ENCODE measurements at regions not wholly inside any gene's neighbourhood (a gene's known extent, or its start where the extent isn't known, plus 50 kb on each side); places are given as distances from the start of the nearest gene placed in this dataset.
"Not testable (repeated sequence)": the region's sequence is repeated elsewhere in the genome, so short reads cannot be mapped to it uniquely, and the experiment has no call there.

DNA sequence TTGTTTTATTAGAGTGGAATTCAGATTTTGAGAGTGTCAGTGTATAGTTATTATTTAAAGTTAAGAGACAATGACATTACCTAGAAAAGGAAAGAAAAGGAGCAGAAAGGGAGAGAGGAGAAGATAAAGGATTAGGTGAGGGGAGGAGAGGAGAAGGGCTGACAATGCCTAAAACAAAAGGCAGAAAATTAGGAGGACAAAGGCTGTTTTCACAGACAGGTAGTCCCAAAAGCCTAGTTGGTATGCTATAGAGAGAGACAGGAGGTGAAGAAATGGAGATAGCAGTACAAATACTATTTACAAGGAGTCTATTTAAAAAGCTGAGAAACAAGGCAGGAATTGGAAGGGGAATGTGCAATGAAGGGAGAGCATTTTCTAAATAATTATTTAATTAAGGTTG is 409.4 kb upstream of the ADGRB3 start:
- H3K27me3 ChIP-seq (ENCODE audit: control insufficient read depth in 3 of 3, insufficient read depth in 3 of 3, low read length in 3 of 3) = no peaks in the 10 kb centered on the region
- H3K9ac ChIP-seq (ENCODE audit: low read depth in 1 of 3, low read length in 3 of 3) = no peak overlapping the region

DNA sequence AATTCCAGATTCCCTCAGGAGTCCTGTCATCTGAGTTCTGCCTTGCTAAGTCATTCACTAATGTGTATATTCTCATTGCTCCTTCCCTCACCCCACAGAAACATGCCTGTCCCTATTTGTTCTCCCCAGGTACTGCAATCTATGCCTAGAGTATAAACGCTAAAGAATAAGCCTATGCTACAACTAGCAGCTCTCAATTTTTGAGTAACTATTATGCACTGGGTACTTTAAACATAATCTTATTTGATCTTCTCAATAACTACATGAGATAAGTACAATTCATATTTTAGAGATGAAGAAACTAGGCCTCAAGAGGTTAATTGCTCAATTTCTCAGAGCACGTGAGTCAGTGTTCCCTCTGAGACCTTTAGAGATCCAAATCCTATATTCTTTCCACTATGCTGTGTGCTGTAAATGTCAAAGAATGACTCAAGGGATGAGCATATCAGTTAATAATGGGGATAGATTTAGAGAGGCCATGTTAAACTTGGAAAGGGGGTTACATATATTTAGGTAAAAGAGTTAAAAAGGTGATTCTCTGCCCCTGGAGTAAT is 423.8 kb upstream of the ADGRB3 start:
- Histone ChIP-seq H3K4me1 (ENCODE audit: control insufficient read depth in 3 of 3, insufficient read depth in 3 of 3, low read length in 3 of 3) (no peaks in the 10 kb centered on the region), H3K27ac (ENCODE audit: low read depth, low read length) (no peak overlapping the region), H3K36me3 (ENCODE audit: control insufficient read depth in 3 of 3, insufficient read depth in 3 of 3, low read length in 3 of 3) (no peaks in the 10 kb centered on the region), H3K27me3 (ENCODE audit: control insufficient read depth in 3 of 3, insufficient read depth in 3 of 3, low read length in 3 of 3) (no peaks in the 10 kb centered on the region), H3K4me3 (ENCODE audit: low read length in 3 of 3) (no peak overlapping the region), H3K9me3 (ENCODE audit: control insufficient read depth in 3 of 3, low read length in 3 of 3) (no peaks in the 10 kb centered on the region), H3K9ac (ENCODE audit: low read depth in 1 of 3, low read length in 3 of 3) (no peak overlapping the region)

More for the DNA sequence above, 409.4 kb upstream of the ADGRB3 start:
- H3K4me3 ChIP-seq (ENCODE audit: low read length in 3 of 3) = no peak overlapping the region
- no peaks in the 10 kb centered on the region for H3K9me3 ChIP-seq (ENCODE audit: control insufficient read depth in 3 of 3, low read length in 3 of 3)
- no peaks in the 10 kb centered on the region for H3K4me1 ChIP-seq (ENCODE audit: control insufficient read depth in 3 of 3, insufficient read depth in 3 of 3, low read length in 3 of 3)
- H3K36me3 ChIP-seq (ENCODE audit: control insufficient read depth in 3 of 3, insufficient read depth in 3 of 3, low read length in 3 of 3) = no peaks in the 10 kb centered on the region
- H3K27ac ChIP-seq (ENCODE audit: low read depth, low read length) = no peak overlapping the region

DNA sequence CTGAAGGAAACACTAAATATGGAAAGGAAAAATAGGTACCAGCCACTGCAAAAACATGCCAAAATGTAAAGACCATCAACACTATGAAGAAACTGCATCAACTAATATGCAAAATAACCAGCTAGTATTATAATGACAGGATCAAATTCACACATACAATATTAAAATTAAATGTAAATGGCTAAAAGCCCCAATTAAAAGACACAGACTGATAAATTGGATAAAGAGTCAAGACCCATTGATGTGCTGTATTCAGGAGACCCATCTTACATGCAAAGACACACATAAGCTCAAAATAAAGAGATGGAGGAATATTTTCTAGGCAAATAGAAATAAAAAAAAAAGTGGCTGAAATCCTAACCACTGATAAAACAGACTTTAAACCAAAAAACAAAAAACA is 427.5 kb upstream of the ADGRB3 start:
- H3K27me3 ChIP-seq (ENCODE audit: control insufficient read depth in 3 of 3, insufficient read depth in 3 of 3, low read length in 3 of 3); H3K36me3 ChIP-seq (ENCODE audit: control insufficient read depth in 3 of 3, insufficient read depth in 3 of 3, low read length in 3 of 3); H3K27ac ChIP-seq (ENCODE audit: low read depth, low read length); H3K9me3 ChIP-seq (ENCODE audit: control insufficient read depth in 3 of 3, low read length in 3 of 3); H3K4me1 ChIP-seq (ENCODE audit: control insufficient read depth in 3 of 3, insufficient read depth in 3 of 3, low read length in 3 of 3); H3K4me3 ChIP-seq (ENCODE audit: low read length in 3 of 3); H3K9ac ChIP-seq (ENCODE audit: low read depth in 1 of 3, low read length in 3 of 3): not testable (repeated sequence)

DNA sequence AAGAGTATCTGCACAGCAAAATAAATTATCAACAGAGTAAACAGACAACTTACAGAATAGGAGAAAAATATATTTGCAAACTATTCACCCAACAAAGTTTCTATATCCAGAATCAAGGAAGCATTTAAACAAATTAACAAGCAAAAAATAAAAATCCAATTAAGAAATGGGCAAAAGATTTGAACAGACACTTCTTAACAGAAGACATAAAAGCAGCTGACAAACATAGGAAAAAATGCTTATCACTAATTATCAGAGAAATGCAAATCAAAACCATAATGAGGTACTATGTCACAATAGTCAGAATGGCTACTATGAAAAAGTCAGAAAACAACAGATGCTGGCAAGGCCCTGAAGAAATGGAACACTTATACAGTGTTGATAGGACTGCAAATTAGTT is 434.2 kb upstream of the ADGRB3 start:
- no peaks in the 10 kb centered on the region for H3K9me3 ChIP-seq (ENCODE audit: control insufficient read depth in 3 of 3, low read length in 3 of 3)
- no peaks in the 10 kb centered on the region for H3K4me1 ChIP-seq (ENCODE audit: control insufficient read depth in 3 of 3, insufficient read depth in 3 of 3, low read length in 3 of 3)
- H3K9ac ChIP-seq (ENCODE audit: low read depth in 1 of 3, low read length in 3 of 3) = no peak overlapping the region
- no peak overlapping the region for H3K4me3 ChIP-seq (ENCODE audit: low read length in 3 of 3)
- no peaks in the 10 kb centered on the region for H3K27me3 ChIP-seq (ENCODE audit: control insufficient read depth in 3 of 3, insufficient read depth in 3 of 3, low read length in 3 of 3)
- H3K36me3 ChIP-seq (ENCODE audit: control insufficient read depth in 3 of 3, insufficient read depth in 3 of 3, low read length in 3 of 3) = no peaks in the 10 kb centered on the region
- no peak overlapping the region for H3K27ac ChIP-seq (ENCODE audit: low read depth, low read length)

DNA sequence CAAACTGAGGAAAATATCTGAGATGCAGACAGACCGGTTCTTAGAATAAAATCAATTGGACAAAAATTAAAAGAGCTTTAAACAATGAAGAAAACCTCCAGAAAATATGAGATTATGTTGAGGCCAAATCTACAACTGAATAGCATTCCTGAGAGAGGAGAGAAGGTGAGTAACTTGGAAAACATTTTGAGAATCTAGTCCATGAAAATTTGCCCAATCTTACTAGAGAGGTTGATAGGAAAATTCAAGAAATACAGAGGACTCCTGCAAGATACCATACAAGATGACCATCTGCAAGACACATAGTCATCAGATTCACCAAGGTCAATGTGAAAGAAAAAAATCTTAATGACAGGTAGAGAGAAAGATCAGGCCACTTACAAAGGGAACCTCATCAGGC is 437.7 kb upstream of the ADGRB3 start:
- Histone ChIP-seq H3K9ac (ENCODE audit: low read depth in 1 of 3, low read length in 3 of 3) (no peak overlapping the region), H3K4me1 (ENCODE audit: control insufficient read depth in 3 of 3, insufficient read depth in 3 of 3, low read length in 3 of 3) (no peaks in the 10 kb centered on the region), H3K9me3 (ENCODE audit: control insufficient read depth in 3 of 3, low read length in 3 of 3) (no peaks in the 10 kb centered on the region), H3K27ac (ENCODE audit: low read depth, low read length) (no peak overlapping the region), H3K36me3 (ENCODE audit: control insufficient read depth in 3 of 3, insufficient read depth in 3 of 3, low read length in 3 of 3) (no peaks in the 10 kb centered on the region), H3K4me3 (ENCODE audit: low read length in 3 of 3) (no peak overlapping the region), H3K27me3 (ENCODE audit: control insufficient read depth in 3 of 3, insufficient read depth in 3 of 3, low read length in 3 of 3) (no peaks in the 10 kb centered on the region)

DNA sequence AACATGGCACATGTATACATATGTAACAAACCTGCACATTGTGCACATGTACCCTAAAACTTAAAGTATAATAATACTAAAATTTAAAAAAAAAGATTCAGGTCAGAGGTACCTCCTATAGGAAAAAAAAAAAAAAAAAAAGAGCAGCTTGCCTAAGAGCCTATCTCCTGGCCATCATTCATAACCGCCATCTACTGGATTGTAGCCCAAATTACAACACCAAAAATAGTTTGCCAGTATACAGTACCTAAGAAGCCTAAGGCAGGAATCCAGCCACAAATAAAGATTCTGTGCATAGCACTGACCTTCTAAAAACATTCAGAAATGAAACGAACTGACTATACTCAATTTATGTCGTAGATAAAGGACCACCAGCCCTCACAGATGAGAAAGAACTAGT is 438.4 kb upstream of the ADGRB3 start:
- Histone ChIP-seq H3K27me3 (ENCODE audit: control insufficient read depth in 3 of 3, insufficient read depth in 3 of 3, low read length in 3 of 3) (no peaks in the 10 kb centered on the region), H3K36me3 (ENCODE audit: control insufficient read depth in 3 of 3, insufficient read depth in 3 of 3, low read length in 3 of 3) (no peaks in the 10 kb centered on the region), H3K4me1 (ENCODE audit: control insufficient read depth in 3 of 3, insufficient read depth in 3 of 3, low read length in 3 of 3) (no peaks in the 10 kb centered on the region), H3K9me3 (ENCODE audit: control insufficient read depth in 3 of 3, low read length in 3 of 3) (no peaks in the 10 kb centered on the region), H3K27ac (ENCODE audit: low read depth, low read length) (no peak overlapping the region), H3K4me3 (ENCODE audit: low read length in 3 of 3) (no peak overlapping the region), H3K9ac (ENCODE audit: low read depth in 1 of 3, low read length in 3 of 3) (no peak overlapping the region)

DNA sequence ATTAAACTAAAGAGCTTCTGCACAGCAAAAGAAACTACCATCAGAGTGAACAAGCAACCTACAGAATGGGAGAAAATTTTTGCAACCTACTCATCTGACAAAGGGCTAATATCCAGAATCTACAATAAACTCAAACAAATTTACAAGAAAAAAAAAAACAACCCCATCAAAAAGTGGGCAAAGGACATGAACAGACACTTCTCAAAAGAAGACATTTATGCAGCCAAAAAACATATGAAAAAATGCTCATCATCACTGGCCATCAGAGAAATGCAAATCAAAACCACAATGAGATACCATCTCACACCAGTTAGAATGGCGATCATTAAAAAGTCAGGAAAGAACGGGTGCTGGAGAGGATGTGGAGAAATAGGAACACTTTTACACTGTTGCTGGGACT is 439.3 kb upstream of the ADGRB3 start:
- H3K4me1 ChIP-seq (ENCODE audit: control insufficient read depth in 3 of 3, insufficient read depth in 3 of 3, low read length in 3 of 3); H3K36me3 ChIP-seq (ENCODE audit: control insufficient read depth in 3 of 3, insufficient read depth in 3 of 3, low read length in 3 of 3); H3K4me3 ChIP-seq (ENCODE audit: low read length in 3 of 3); H3K27me3 ChIP-seq (ENCODE audit: control insufficient read depth in 3 of 3, insufficient read depth in 3 of 3, low read length in 3 of 3); H3K27ac ChIP-seq (ENCODE audit: low read depth, low read length); H3K9me3 ChIP-seq (ENCODE audit: control insufficient read depth in 3 of 3, low read length in 3 of 3); H3K9ac ChIP-seq (ENCODE audit: low read depth in 1 of 3, low read length in 3 of 3): not testable (repeated sequence)

DNA sequence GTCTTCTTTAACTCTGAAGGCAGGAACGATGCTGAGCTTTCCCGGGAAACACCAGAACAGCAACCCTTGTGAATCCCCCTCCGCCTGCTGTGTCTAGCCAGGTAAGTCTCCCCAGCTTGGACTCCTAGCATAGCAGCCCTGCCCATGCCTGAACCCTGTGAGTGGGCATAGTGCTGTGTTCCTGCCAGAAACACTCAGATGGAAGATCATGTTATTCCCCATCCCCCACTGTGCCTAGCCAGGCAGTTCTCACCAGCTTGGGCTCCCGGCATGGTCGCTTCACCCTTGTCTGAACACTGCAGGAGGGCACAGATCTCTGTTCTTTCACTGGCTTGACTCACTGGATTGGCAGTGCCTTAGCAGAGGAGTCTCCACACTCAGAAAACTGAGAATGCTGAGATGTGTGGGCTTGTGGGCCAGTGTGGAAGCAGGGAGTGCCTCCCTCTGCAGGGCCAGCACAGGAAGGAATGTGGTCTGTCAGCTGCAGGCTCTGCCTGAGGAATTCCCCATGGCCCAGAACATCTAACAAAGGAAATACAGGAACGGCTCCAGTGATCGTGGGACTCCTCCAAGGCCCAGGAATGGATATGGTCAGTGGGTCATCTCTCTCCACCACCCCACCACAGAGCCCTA is 440.1 kb upstream of the ADGRB3 start:
- Histone ChIP-seq H3K27me3 (ENCODE audit: control insufficient read depth in 3 of 3, insufficient read depth in 3 of 3, low read length in 3 of 3) (no peaks in the 10 kb centered on the region), H3K9ac (ENCODE audit: low read depth in 1 of 3, low read length in 3 of 3) (no peak overlapping the region), H3K27ac (ENCODE audit: low read depth, low read length) (no peak overlapping the region), H3K4me1 (ENCODE audit: control insufficient read depth in 3 of 3, insufficient read depth in 3 of 3, low read length in 3 of 3) (no peaks in the 10 kb centered on the region), H3K9me3 (ENCODE audit: control insufficient read depth in 3 of 3, low read length in 3 of 3) (no peaks in the 10 kb centered on the region), H3K36me3 (ENCODE audit: control insufficient read depth in 3 of 3, insufficient read depth in 3 of 3, low read length in 3 of 3) (no peaks in the 10 kb centered on the region), H3K4me3 (ENCODE audit: low read length in 3 of 3) (no peak overlapping the region)

DNA sequence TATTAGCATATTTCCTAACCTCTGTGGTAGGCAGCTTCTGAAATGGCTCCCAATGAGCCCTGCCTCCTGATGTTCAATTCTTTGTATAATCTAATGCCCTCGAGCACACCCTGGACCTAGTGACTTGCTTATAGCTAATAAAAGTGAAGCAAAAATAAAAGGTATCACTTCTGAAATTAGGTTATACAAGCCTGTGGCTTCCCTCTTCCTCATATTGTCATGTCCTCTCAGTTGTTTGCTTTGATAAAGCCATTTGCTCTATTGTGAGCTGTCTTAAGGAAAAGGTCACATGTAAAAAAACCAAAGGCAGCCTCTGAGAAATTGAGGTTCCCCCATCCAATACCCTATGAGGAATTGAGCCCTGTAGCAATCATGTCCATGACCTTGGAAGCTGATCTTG is 442.1 kb upstream of the ADGRB3 start:
- Histone ChIP-seq H3K4me3 (ENCODE audit: low read length in 3 of 3) (no peak overlapping the region), H3K4me1 (ENCODE audit: control insufficient read depth in 3 of 3, insufficient read depth in 3 of 3, low read length in 3 of 3) (no peaks in the 10 kb centered on the region), H3K27ac (ENCODE audit: low read depth, low read length) (no peak overlapping the region), H3K9me3 (ENCODE audit: control insufficient read depth in 3 of 3, low read length in 3 of 3) (no peaks in the 10 kb centered on the region), H3K9ac (ENCODE audit: low read depth in 1 of 3, low read length in 3 of 3) (no peak overlapping the region), H3K27me3 (ENCODE audit: control insufficient read depth in 3 of 3, insufficient read depth in 3 of 3, low read length in 3 of 3) (no peaks in the 10 kb centered on the region), H3K36me3 (ENCODE audit: control insufficient read depth in 3 of 3, insufficient read depth in 3 of 3, low read length in 3 of 3) (no peaks in the 10 kb centered on the region)

DNA sequence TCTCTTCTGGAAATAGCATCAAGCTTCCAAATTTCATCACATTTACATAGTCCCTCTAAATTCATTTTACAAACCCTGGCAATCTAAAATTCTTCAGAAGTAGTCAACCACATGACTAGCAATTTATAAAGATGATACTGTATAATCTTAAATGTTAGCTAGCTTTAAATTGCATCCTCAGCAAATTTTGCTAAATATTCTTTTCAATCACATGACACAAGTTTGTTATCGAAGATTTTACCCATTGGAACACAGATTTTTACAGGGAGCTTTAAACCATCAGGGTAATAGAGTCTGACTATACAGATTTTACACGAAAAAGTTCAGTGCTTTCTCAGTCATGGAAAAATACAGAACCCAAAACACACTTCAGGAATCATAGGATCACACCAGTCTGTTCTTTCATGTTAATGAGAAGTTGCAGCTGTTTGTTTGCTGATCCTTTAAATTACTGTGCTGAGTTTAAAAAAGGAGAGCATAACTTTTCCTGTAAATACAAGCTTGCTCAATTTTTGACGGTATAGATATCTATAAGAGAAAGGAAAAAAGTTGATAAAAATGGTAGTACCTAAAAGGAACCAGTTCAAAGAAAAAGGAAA is 445.8 kb upstream of the ADGRB3 start:
- Histone ChIP-seq H3K4me1 (ENCODE audit: control insufficient read depth in 3 of 3, insufficient read depth in 3 of 3, low read length in 3 of 3) (no peaks in the 10 kb centered on the region), H3K9ac (ENCODE audit: low read depth in 1 of 3, low read length in 3 of 3) (no peak overlapping the region), H3K9me3 (ENCODE audit: control insufficient read depth in 3 of 3, low read length in 3 of 3) (no peaks in the 10 kb centered on the region), H3K27me3 (ENCODE audit: control insufficient read depth in 3 of 3, insufficient read depth in 3 of 3, low read length in 3 of 3) (no peaks in the 10 kb centered on the region), H3K4me3 (ENCODE audit: low read length in 3 of 3) (no peak overlapping the region), H3K27ac (ENCODE audit: low read depth, low read length) (no peak overlapping the region), H3K36me3 (ENCODE audit: control insufficient read depth in 3 of 3, insufficient read depth in 3 of 3, low read length in 3 of 3) (no peaks in the 10 kb centered on the region)
